Esophagus (tissue), 2 donors: ENCODE measurements at regions not wholly inside any gene's neighbourhood (a gene's known extent, or its start where the extent isn't known, plus 50 kb on each side); places are given as distances from the start of the nearest gene placed in this dataset.
"Not testable (repeated sequence)": the region's sequence is repeated elsewhere in the genome, so short reads cannot be mapped to it uniquely, and the experiment has no call there.

Experiments
- H3K27ac ChIP-seq, 2 donors: one replicate each; pipeline ENCODE4 v1.5.1; 2013; ENCODE audit warnings: low read depth in 2 of 2, mild to moderate bottlenecking in 2 of 2, inconsistent platforms in 1 of 2, low read length in 1 of 2, moderate library complexity in 1 of 2
- H3K27me3 ChIP-seq, 2 donors: one replicate each; pipeline ENCODE4 v1.6.1; 2013; ENCODE audit warnings: low read length in 2 of 2, control low read depth in 1 of 2, mild to moderate bottlenecking in 1 of 2; ENCODE audit not compliant: insufficient read depth in 2 of 2, control insufficient read depth in 1 of 2
- H3K36me3 ChIP-seq, 2 donors: one replicate each; pipeline ENCODE4 v1.6.1; 2013; ENCODE audit warnings: low read length in 1 of 2; ENCODE audit not compliant: control insufficient read depth in 2 of 2, insufficient read depth in 2 of 2
- H3K4me1 ChIP-seq, 2 donors: one replicate each; pipeline ENCODE4 v1.6.1; 2013; ENCODE audit warnings: low read length in 1 of 2; ENCODE audit not compliant: control insufficient read depth in 2 of 2, insufficient read depth in 2 of 2
- H3K4me3 ChIP-seq, 2 donors: one replicate each; pipeline ENCODE4 v1.5.1; 2013; ENCODE audit warnings: low read length in 2 of 2, mild to moderate bottlenecking in 2 of 2, low read depth in 1 of 2, moderate library complexity in 1 of 2
- H3K9me3 ChIP-seq, 2 donors: one replicate each; pipeline ENCODE4 v1.6.1; 2013; ENCODE audit warnings: mild to moderate bottlenecking in 2 of 2, low read depth in 1 of 2, low read length in 1 of 2, moderate library complexity in 1 of 2; ENCODE audit not compliant: control insufficient read depth in 2 of 2, insufficient read depth in 1 of 2
- WGBS, 2 donors: extraction: QIAGEN DNeasy Blood & Tissue Kit; methylation state at CpG; one replicate each; pipeline ENCODE4 v1.1.7; 2013; 5-methylcytosine and 5-hydroxymethylcytosine counted together
- donor health status: healthy with polysubstance abuse.
- donor health status: Bipolar disorder and iron deficiency.

- H3K27me3 ChIP-seq, H3K4me1 ChIP-seq, H3K4me3 ChIP-seq, H3K9me3 ChIP-seq, H3K36me3 ChIP-seq, H3K27ac ChIP-seq: not testable (repeated sequence)
- WGBS, 2 donors, result 96 to 100% methylated on average over 1 of the region's 1 CpG
Measured at GRCh38 chr3:56924700-56925099, 123.0 kb upstream of the ARHGEF3 start.

- Histone ChIP-seq H3K27me3 (no peaks in the 10 kb centered on the region), H3K4me3 (no peak overlapping the region), H3K4me1 (peaks cover 0 to 8% of the 10 kb centered on the region in 2 donors), H3K36me3 (no peaks in the 10 kb centered on the region), H3K9me3 (no peaks in the 10 kb centered on the region), H3K27ac (no peak overlapping the region)
- WGBS, 2 donors, result 4% methylated on average over 3 of the region's 3 CpGs
Measured at GRCh38 chr3:56923526-56924224, 121.9 kb upstream of the ARHGEF3 start.

GRCh38 chr3:56921573-56922453, 120.1 kb upstream of the ARHGEF3 start:
- H3K9me3 ChIP-seq, result no peaks in the 10 kb centered on the region
- no peaks in the 10 kb centered on the region for H3K27me3 ChIP-seq
- H3K4me3 ChIP-seq, result no peak overlapping the region
- 46 to 57% methylated on average over 7 of the region's 7 CpGs for WGBS, 2 donors
- H3K27ac ChIP-seq, result peak overlapping the region; percentile 17 to 29
- H3K4me1 ChIP-seq, result peaks cover 0 to 4% of the 10 kb centered on the region in 2 donors
- no peaks in the 10 kb centered on the region for H3K36me3 ChIP-seq

GRCh38 chr3:56919797-56920195, 118.0 kb upstream of the ARHGEF3 start:
- no peaks in the 10 kb centered on the region for H3K9me3 ChIP-seq
- no peaks in the 10 kb centered on the region for H3K36me3 ChIP-seq
- H3K4me1 ChIP-seq, result peaks cover 0 to under 1% of the 10 kb centered on the region in 2 donors
- 84 to 93% methylated on average over 4 of the region's 4 CpGs for WGBS, 2 donors
- H3K27me3 ChIP-seq, result no peaks in the 10 kb centered on the region
- H3K4me3 ChIP-seq, result no peak overlapping the region
- no peak overlapping the region for H3K27ac ChIP-seq

GRCh38 chr3:56919137-56919796, 117.5 kb upstream of the ARHGEF3 start:
- WGBS, 2 donors, result 75 to 84% methylated on average over 5 of the region's 5 CpGs
- Histone ChIP-seq H3K4me1 (no peaks in the 10 kb centered on the region), H3K36me3 (no peaks in the 10 kb centered on the region), H3K9me3 (no peaks in the 10 kb centered on the region), H3K27ac (no peak overlapping the region), H3K4me3 (no peak overlapping the region), H3K27me3 (no peaks in the 10 kb centered on the region)

GRCh38 chr3:56918111-56918568, 116.4 kb upstream of the ARHGEF3 start:
- Histone ChIP-seq H3K27me3 (no peaks in the 10 kb centered on the region), H3K4me1 (no peaks in the 10 kb centered on the region), H3K9me3 (no peaks in the 10 kb centered on the region), H3K4me3 (no peak overlapping the region), H3K36me3 (no peaks in the 10 kb centered on the region), H3K27ac (no peak overlapping the region)
- 73 to 80% methylated on average over 7 of the region's 7 CpGs for WGBS, 2 donors

- Histone ChIP-seq H3K36me3 (no peaks in the 10 kb centered on the region), H3K9me3 (no peaks in the 10 kb centered on the region), H3K27me3 (no peaks in the 10 kb centered on the region), H3K27ac (peak overlapping the region in 1 of 2 donors; percentile 15), H3K4me3 (no peak overlapping the region), H3K4me1 (no peaks in the 10 kb centered on the region)
- WGBS, 2 donors, result 72 to 78% methylated on average over 7 of the region's 7 CpGs
Measured at GRCh38 chr3:56917361-56918110, 115.8 kb upstream of the ARHGEF3 start.

GRCh38 chr3:56916716-56917360, 115.1 kb upstream of the ARHGEF3 start:
- no peaks in the 10 kb centered on the region for H3K27me3 ChIP-seq
- H3K4me1 ChIP-seq, result no peaks in the 10 kb centered on the region
- H3K9me3 ChIP-seq, result no peaks in the 10 kb centered on the region
- no peaks in the 10 kb centered on the region for H3K36me3 ChIP-seq
- peak overlapping the region; percentile 24 to 53 for H3K27ac ChIP-seq
- H3K4me3 ChIP-seq, result no peak overlapping the region
- 63 to 64% methylated on average over 4 of the region's 4 CpGs for WGBS, 2 donors
